ENCODE measurements at regions not wholly inside any gene's neighbourhood (a gene's known extent, or its start where the extent isn't known, plus 50 kb on each side); places are given as distances from the start of the nearest gene placed in this dataset.

GRCh38 chr9:103474156-103474555 lies 479.0 kb downstream of the CYLC2 start:
- no peaks in the 10 kb centered on the region for H3K36me3 ChIP-seq
- DNase-seq (ENCODE audit: low spot score) (no peak), ATAC-seq (ENCODE audit: insufficient number of reproducible peaks, low FRiP score, low read depth) (no peak)
- H3K27ac ChIP-seq: no peak overlapping the region
- no peaks in the 10 kb centered on the region for H3K4me1 ChIP-seq (ENCODE audit: control insufficient read depth in 1 of 2, low read depth in 2 of 2)
- TF ChIP-seq CTCF (IDR thresholded peaks at IDR 0.05): no peak
- no peaks in the 10 kb centered on the region for H3K27me3 ChIP-seq (replicated peaks; ENCODE audit: insufficient read depth)
- H3K4me3 ChIP-seq: no peak overlapping the region
- no peaks in the 10 kb centered on the region for H3K9me3 ChIP-seq

GRCh38 chr9:103483471-103484096 lies 488.5 kb downstream of the CYLC2 start:
- Histone ChIP-seq H3K9me3 (no peaks in the 10 kb centered on the region), H3K4me1 (ENCODE audit: control insufficient read depth in 1 of 2, low read depth in 2 of 2) (no peaks in the 10 kb centered on the region), H3K4me3 (no peak overlapping the region), H3K36me3 (no peaks in the 10 kb centered on the region), H3K27ac (no peak overlapping the region), H3K27me3 (replicated peaks; ENCODE audit: insufficient read depth) (no peaks in the 10 kb centered on the region)
- ATAC-seq (ENCODE audit: insufficient number of reproducible peaks, low FRiP score, low read depth): no peak
- no peak for DNase-seq (ENCODE audit: low spot score)
- no peak for TF ChIP-seq CTCF (IDR thresholded peaks at IDR 0.05)

DNA sequence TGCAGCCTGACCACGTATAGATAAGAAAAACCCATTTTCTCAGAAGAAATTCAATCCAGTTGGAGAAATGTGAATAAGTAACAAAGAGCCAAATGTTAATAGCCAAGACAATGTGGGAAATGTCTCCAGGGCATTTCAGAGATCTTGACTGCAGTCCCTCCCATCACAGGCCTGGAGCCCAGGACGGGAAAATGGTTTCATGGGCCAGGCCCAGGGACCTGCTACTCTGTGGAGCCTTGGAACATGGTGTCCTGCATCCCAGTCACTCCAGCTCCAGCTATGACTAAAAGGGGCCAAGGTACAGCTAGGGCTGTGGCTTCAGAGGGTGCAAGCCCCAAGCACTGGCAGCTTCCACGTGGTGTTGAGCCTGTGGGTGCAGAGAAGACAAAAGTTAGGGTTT lies 490.0 kb downstream of the CYLC2 start:
- no peaks in the 10 kb centered on the region for H3K4me1 ChIP-seq (ENCODE audit: control insufficient read depth in 1 of 2, low read depth in 2 of 2)
- H3K27me3 ChIP-seq (replicated peaks; ENCODE audit: insufficient read depth): no peaks in the 10 kb centered on the region
- H3K4me3 ChIP-seq: no peak overlapping the region
- no peak for DNase-seq (ENCODE audit: low spot score)
- H3K36me3 ChIP-seq: no peaks in the 10 kb centered on the region
- ATAC-seq (ENCODE audit: insufficient number of reproducible peaks, low FRiP score, low read depth): no peak
- no peaks in the 10 kb centered on the region for H3K9me3 ChIP-seq
- no peak for TF ChIP-seq CTCF (IDR thresholded peaks at IDR 0.05)
- H3K27ac ChIP-seq: no peak overlapping the region

GRCh38 chr9:103514767-103515166 lies 519.6 kb downstream of the CYLC2 start:
- no peak for TF ChIP-seq CTCF (IDR thresholded peaks at IDR 0.05)
- Histone ChIP-seq H3K36me3 (no peaks in the 10 kb centered on the region), H3K9me3 (no peaks in the 10 kb centered on the region), H3K4me1 (ENCODE audit: control insufficient read depth in 1 of 2, low read depth in 2 of 2) (no peaks in the 10 kb centered on the region), H3K4me3 (no peak overlapping the region), H3K27ac (no peak overlapping the region), H3K27me3 (replicated peaks; ENCODE audit: insufficient read depth) (no peaks in the 10 kb centered on the region)
- DNase-seq (ENCODE audit: low spot score) (no peak), ATAC-seq (ENCODE audit: insufficient number of reproducible peaks, low FRiP score, low read depth) (no peak)

DNA sequence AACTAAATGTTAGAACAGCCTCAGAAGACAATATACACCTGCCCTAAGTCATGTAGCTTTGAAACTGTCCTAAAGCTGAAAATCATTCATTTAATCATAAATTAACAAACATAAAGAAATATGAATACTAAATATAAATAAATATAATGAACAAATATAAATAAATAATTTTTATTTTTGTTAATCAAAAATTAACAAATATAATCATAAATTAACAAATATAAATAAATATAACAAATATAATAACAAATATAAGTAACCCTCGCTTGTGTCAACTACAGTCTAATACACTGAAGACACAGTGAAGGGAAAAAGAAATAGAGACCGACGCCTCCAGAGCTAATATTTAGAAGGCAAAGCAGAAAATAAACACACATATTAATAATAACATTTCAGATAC lies 527.3 kb downstream of the CYLC2 start:
- Histone ChIP-seq H3K4me1 (ENCODE audit: control insufficient read depth in 1 of 2, low read depth in 2 of 2) (no peaks in the 10 kb centered on the region), H3K36me3 (no peaks in the 10 kb centered on the region), H3K27me3 (replicated peaks; ENCODE audit: insufficient read depth) (no peaks in the 10 kb centered on the region), H3K9me3 (no peaks in the 10 kb centered on the region), H3K4me3 (no peak overlapping the region), H3K27ac (no peak overlapping the region)
- ATAC-seq (ENCODE audit: insufficient number of reproducible peaks, low FRiP score, low read depth) (no peak), DNase-seq (ENCODE audit: low spot score) (no peak)
- TF ChIP-seq CTCF (IDR thresholded peaks at IDR 0.05): no peak

Measured in thoracic aorta (tissue), 2 donors.